ENCODE measurements at regions not wholly inside any gene's neighbourhood (a gene's known extent, or its start where the extent isn't known, plus 50 kb on each side); places are given as distances from the start of the nearest gene placed in this dataset.

DNA sequence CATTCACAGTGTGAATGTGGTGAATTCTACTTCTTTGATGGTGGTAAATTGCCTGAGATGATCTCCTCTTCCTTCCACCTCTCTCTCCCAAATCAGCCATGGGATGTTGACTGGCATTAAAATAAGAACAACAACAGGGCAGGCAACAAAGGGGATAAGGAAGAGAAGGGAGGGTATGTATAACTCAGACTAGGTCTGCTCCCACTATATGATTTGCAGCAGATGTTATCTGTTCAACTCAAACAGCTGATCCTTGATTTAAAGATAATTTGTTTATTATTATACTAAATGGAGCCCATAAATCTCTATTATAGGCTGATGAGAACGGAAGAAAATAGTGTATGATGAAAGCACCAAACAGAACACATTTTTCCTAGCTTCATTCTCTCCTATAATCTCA lies 262.0 kb downstream of the BTBD3 start:
- H3K9ac ChIP-seq (replicated peaks in 1 of 4; ENCODE audit: extremely low read depth in 1 of 4, low read depth in 3 of 4, low read length in 3 of 4) = no peak overlapping the region
- H3K4me3 ChIP-seq (ENCODE audit: extremely low read depth in 1 of 4, insufficient read depth in 2 of 4, low read depth in 3 of 4, low read length in 4 of 4) = no peak overlapping the region
- H3K14ac ChIP-seq (ENCODE audit: insufficient read length) = no peak overlapping the region
- no peak overlapping the region for H4K91ac ChIP-seq (replicated peaks; ENCODE audit: insufficient read length, low read length)
- H3K79me1 ChIP-seq (ENCODE audit: low read depth, low read length) = no peaks in the 10 kb centered on the region
- WGBS, 2 experiments (ENCODE audit: extremely low coverage in 1 of 2, insufficient coverage in 1 of 2, insufficient read length in 1 of 2, insufficient replicate concordance in 2 of 2, low coverage in 1 of 2, low lambda C conversion rate in 2 of 2, missing lambda C conversion rate in 1 of 2) = 92% methylated on average over 1 of the region's 1 CpG; no CpG with 5 or more reads in 1 of the 2 experiments
- no peaks in the 10 kb centered on the region for H3K23me2 ChIP-seq (ENCODE audit: low read depth, low read length)
- no peak overlapping the region for H3K4me2 ChIP-seq (ENCODE audit: insufficient read depth in 1 of 2, low read depth in 2 of 2, low read length in 2 of 2)
- H2AK5ac ChIP-seq (ENCODE audit: low read depth, low read length) = no peak overlapping the region
- H3K56ac ChIP-seq (replicated peaks; ENCODE audit: insufficient read length, low read depth, low read length) = no peak overlapping the region
- no peak overlapping the region for H3K27ac ChIP-seq (ENCODE audit: low read depth, low read length)
- no peak overlapping the region for H2BK5ac ChIP-seq (ENCODE audit: low read depth, low read length)
- H2BK120ac ChIP-seq (replicated peaks; ENCODE audit: low read depth, low read length) = no peak overlapping the region
- H3K23ac ChIP-seq (ENCODE audit: insufficient read length) = no peak overlapping the region
- no peak overlapping the region for H4K5ac ChIP-seq (ENCODE audit: insufficient read length, low read depth, low read length)
- no peaks in the 10 kb centered on the region for H3K36me3 ChIP-seq (ENCODE audit: control insufficient read depth in 2 of 4, insufficient read depth in 4 of 4, low read length in 3 of 4)
- no peak overlapping the region for H2BK15ac ChIP-seq (ENCODE audit: low read length)
- H4K8ac ChIP-seq (ENCODE audit: extremely low read depth, insufficient read depth, low read length) = no peak overlapping the region
- H3K18ac ChIP-seq (ENCODE audit: extremely low read depth, low read length) = no peak overlapping the region
- no peaks in the 10 kb centered on the region for H3K4me1 ChIP-seq (replicated peaks in 1 of 4; ENCODE audit: control insufficient read depth in 3 of 4, insufficient read depth in 4 of 4, low read length in 3 of 4)
- no peaks in the 10 kb centered on the region for H3K79me2 ChIP-seq (ENCODE audit: control insufficient read depth in 1 of 2, insufficient read depth in 2 of 2, low read length in 2 of 2)
- no peak overlapping the region for H3K4ac ChIP-seq (replicated peaks; ENCODE audit: insufficient read length, low read depth, low read length)
- H4K20me1 ChIP-seq (replicated peaks in 1 of 2; ENCODE audit: control insufficient read depth in 1 of 2, insufficient read depth in 2 of 2, low read length in 2 of 2) = no peaks in the 10 kb centered on the region
- no peak overlapping the region for H2AFZ ChIP-seq (ENCODE audit: low read length)
- FAIRE-seq (no peak), DNase-seq (ENCODE audit: low read depth in 1 of 2, low spot score in 2 of 2) (no peak)
- H2BK20ac ChIP-seq (ENCODE audit: low read length) = no peak overlapping the region
- H3K9me3 ChIP-seq (ENCODE audit: insufficient read depth in 2 of 2, low read depth in 1 of 2, low read length in 1 of 2) = no peaks in the 10 kb centered on the region
- no peaks in the 10 kb centered on the region for H3K27me3 ChIP-seq (replicated peaks in 1 of 4; ENCODE audit: control insufficient read depth in 3 of 4, extremely low read depth in 1 of 4, insufficient read depth in 3 of 4, low read length in 3 of 4)
- H2BK12ac ChIP-seq (ENCODE audit: low read depth, low read length) = no peak overlapping the region
- ChIA-PET POLR2A (ENCODE audit: partially characterized antibody) (no interaction called here), CTCF (ENCODE audit: partially characterized antibody) (interaction anchor here (0.9 kb wide), 1 partner anchor 180 kb away, joined by 3 read pairs; no protein-coding TSS in a partner anchor)
- TF ChIP-seq CREB1 (IDR thresholded peaks at IDR 0.05) (no peak), SIRT6 (IDR thresholded peaks at IDR 0.05; ENCODE audit: low read length) (no peak), NRF1 (IDR thresholded peaks at IDR 0.05; ENCODE audit: low read depth, low read length) (no peak)

All from H1 (cell line).